ENCODE measurements at regions not wholly inside any gene's neighbourhood (a gene's known extent, or its start where the extent isn't known, plus 50 kb on each side); places are given as distances from the start of the nearest gene placed in this dataset.
"Not testable (repeated sequence)": the region's sequence is repeated elsewhere in the genome, so short reads cannot be mapped to it uniquely, and the experiment has no call there.

DNA sequence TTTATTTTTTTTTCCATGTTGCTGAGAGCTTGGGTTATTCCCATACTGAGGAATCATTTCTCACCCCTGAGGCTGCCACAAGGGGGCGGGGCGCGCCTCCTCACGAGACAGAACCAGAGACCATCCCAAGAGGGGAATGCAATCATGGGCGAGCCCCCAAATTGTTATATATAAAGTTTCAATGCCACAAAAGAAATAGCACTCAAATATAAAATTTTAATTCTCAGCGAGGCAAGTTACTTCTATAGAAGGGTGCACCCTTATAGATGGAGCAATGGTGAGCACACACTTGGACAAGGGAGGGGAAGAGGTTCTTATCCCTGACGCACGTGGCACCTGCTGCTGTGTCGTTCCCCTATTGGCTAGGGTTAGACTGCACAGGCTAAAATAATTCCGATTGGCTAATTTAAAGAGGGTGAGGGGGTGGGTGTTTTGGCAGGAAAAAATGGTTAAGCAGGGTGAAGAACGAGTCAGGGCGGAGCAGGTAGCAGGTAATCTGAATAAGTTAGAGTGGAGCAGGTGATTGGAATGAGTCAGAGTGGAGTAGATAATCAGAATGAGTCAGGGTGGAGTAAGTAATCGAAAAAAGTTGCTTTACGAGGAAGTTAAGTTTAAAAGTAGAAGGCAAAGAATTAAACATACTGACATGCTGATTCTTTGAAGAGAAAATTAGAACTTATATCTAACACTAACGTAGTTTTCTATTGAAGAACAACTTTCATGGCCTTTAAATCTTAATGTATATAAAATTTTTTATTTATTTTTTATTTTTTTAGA is 177.5 kb downstream of the MTCL1 start:
- H3K4me1 ChIP-seq (ENCODE audit: control insufficient read depth in 2 of 2, insufficient read depth in 2 of 2, low read length in 2 of 2): no peaks in the 10 kb centered on the region
- H3K4me3 ChIP-seq (ENCODE audit: low read length in 2 of 2): no peak overlapping the region
- H3K27me3 ChIP-seq (ENCODE audit: control insufficient read depth in 2 of 2, insufficient read depth in 2 of 2, low read length in 2 of 2): no peaks in the 10 kb centered on the region
- no peak overlapping the region for H3K9ac ChIP-seq (ENCODE audit: low read depth in 1 of 2, low read length in 2 of 2)
- no peak overlapping the region for H3K27ac ChIP-seq (ENCODE audit: low read depth in 2 of 2, low read length in 2 of 2)
- no peaks in the 10 kb centered on the region for H3K36me3 ChIP-seq (ENCODE audit: control insufficient read depth in 2 of 2, insufficient read depth in 2 of 2, low read length in 2 of 2)
- H3K9me3 ChIP-seq (ENCODE audit: control insufficient read depth in 2 of 2, low read length in 2 of 2): no peaks in the 10 kb centered on the region

DNA sequence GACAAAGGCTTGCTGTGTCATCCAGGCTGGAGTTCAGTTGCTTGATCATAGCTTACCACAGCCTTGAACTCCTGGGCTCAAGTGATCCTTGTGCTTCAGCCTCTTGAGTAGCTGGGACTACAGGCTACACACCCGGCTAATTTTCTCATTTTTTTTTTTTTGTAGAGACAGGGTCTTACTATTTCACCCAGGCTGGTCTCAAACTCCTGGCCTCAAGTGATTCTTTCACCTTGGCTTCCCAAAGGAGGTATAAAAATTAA is 178.0 kb downstream of the MTCL1 start:
- Histone ChIP-seq H3K9me3 (ENCODE audit: control insufficient read depth in 2 of 2, low read length in 2 of 2) (no peaks in the 10 kb centered on the region), H3K9ac (ENCODE audit: low read depth in 1 of 2, low read length in 2 of 2) (no peak overlapping the region), H3K36me3 (ENCODE audit: control insufficient read depth in 2 of 2, insufficient read depth in 2 of 2, low read length in 2 of 2) (no peaks in the 10 kb centered on the region)

DNA sequence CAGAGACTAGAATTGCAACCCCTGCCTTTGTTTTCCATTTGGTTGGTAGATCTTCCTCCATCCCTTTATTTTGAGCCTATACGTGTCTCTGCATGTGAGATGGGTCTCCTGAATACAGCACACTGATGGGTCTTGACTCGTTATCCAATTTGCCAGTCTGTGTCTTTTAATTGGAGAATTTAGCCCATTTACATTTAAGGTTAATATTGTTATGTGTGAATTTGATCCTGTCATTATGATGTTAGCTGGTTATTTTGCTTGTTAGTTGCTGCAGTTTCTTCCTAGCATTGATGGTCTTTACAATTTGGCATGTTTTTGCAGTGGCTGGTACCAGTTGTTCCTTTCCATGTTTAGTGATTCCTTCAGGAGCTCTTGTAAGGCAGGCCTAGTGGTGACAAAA is 182.5 kb downstream of the MTCL1 start:
- H3K4me3 ChIP-seq (ENCODE audit: low read length in 2 of 2); H3K9ac ChIP-seq (ENCODE audit: low read depth in 1 of 2, low read length in 2 of 2); H3K27ac ChIP-seq (ENCODE audit: low read depth in 2 of 2, low read length in 2 of 2); H3K27me3 ChIP-seq (ENCODE audit: control insufficient read depth in 2 of 2, insufficient read depth in 2 of 2, low read length in 2 of 2); H3K9me3 ChIP-seq (ENCODE audit: control insufficient read depth in 2 of 2, low read length in 2 of 2); H3K36me3 ChIP-seq (ENCODE audit: control insufficient read depth in 2 of 2, insufficient read depth in 2 of 2, low read length in 2 of 2); H3K4me1 ChIP-seq (ENCODE audit: control insufficient read depth in 2 of 2, insufficient read depth in 2 of 2, low read length in 2 of 2): not testable (repeated sequence)

More for the DNA sequence above, 178.0 kb downstream of the MTCL1 start:
- no peaks in the 10 kb centered on the region for H3K4me1 ChIP-seq (ENCODE audit: control insufficient read depth in 2 of 2, insufficient read depth in 2 of 2, low read length in 2 of 2)
- no peak overlapping the region for H3K4me3 ChIP-seq (ENCODE audit: low read length in 2 of 2)
- H3K27ac ChIP-seq (ENCODE audit: low read depth in 2 of 2, low read length in 2 of 2): no peak overlapping the region
- no peaks in the 10 kb centered on the region for H3K27me3 ChIP-seq (ENCODE audit: control insufficient read depth in 2 of 2, insufficient read depth in 2 of 2, low read length in 2 of 2)

DNA sequence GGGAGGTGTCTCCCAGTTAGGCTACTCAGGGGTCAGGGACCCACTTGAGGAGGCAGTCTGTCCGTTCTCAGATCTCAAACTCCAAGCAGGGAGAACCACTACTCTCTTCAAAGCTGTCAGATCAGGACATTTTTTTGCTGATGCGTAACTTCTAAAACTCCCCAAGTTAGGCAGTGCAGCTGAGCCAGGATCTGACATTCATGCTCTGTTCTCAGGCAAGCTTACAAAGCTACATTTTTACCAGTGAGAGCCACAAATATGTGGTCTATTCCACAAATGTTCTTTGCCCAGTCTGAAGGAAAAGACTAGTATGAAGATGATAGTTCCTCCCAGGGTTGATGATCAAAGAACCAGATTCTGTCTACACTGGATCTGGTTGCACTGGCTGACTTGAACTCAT is 184.1 kb downstream of the MTCL1 start:
- H3K4me3 ChIP-seq (ENCODE audit: low read length in 2 of 2): no peak overlapping the region

DNA sequence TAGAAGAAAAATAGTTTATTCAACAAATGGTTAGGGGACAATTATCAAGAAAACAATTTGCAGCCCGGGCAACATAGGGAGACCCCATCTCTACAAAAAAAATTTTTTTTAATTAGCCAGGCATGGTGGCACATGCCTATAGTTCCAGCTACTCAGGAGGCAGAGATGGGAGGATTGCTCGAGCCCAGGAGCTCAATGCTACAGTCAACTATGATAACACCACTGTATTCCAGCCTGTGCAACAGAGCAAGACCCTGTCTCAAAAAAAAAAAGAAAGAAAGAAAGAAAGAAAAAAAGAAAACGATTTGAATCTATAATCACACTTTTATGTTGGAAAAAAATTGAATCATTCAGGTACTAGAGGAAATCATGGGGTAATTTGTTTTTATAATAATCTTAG is 185.1 kb downstream of the MTCL1 start:
- not testable (repeated sequence) for H3K4me3 ChIP-seq (ENCODE audit: low read length in 2 of 2); H3K9ac ChIP-seq (ENCODE audit: low read depth in 1 of 2, low read length in 2 of 2); H3K36me3 ChIP-seq (ENCODE audit: control insufficient read depth in 2 of 2, insufficient read depth in 2 of 2, low read length in 2 of 2); H3K9me3 ChIP-seq (ENCODE audit: control insufficient read depth in 2 of 2, low read length in 2 of 2); H3K27ac ChIP-seq (ENCODE audit: low read depth in 2 of 2, low read length in 2 of 2); H3K4me1 ChIP-seq (ENCODE audit: control insufficient read depth in 2 of 2, insufficient read depth in 2 of 2, low read length in 2 of 2); H3K27me3 ChIP-seq (ENCODE audit: control insufficient read depth in 2 of 2, insufficient read depth in 2 of 2, low read length in 2 of 2)

More for the DNA sequence above, 184.1 kb downstream of the MTCL1 start:
- Histone ChIP-seq H3K4me1 (ENCODE audit: control insufficient read depth in 2 of 2, insufficient read depth in 2 of 2, low read length in 2 of 2) (no peaks in the 10 kb centered on the region), H3K9ac (ENCODE audit: low read depth in 1 of 2, low read length in 2 of 2) (no peak overlapping the region), H3K36me3 (ENCODE audit: control insufficient read depth in 2 of 2, insufficient read depth in 2 of 2, low read length in 2 of 2) (no peaks in the 10 kb centered on the region), H3K27me3 (ENCODE audit: control insufficient read depth in 2 of 2, insufficient read depth in 2 of 2, low read length in 2 of 2) (no peaks in the 10 kb centered on the region), H3K9me3 (ENCODE audit: control insufficient read depth in 2 of 2, low read length in 2 of 2) (no peaks in the 10 kb centered on the region), H3K27ac (ENCODE audit: low read depth in 2 of 2, low read length in 2 of 2) (no peak overlapping the region)

DNA sequence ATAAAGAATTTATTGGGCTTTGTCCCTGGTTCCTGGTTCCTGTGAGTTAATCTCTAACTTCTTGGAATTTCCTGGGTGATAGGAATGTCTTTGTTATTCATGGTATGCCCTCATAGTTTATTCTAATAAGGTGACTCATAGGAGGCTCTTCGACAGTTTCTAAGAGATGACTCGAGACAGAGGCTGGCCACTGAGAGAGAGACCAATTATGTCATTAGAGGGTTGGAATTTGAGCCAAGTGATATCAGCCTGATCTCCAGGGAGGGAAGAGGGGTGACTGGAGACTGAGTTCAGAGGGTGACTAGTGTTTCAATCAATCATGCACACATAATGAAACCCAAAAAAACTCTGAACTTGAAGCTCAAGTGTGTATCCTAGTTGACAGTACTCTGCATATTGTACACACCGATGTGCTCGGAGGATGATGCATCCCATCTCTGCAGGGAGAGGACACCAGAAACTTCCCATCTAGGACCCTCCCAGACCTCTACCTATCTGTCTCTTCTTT is 185.7 kb downstream of the MTCL1 start:
- no peaks in the 10 kb centered on the region for H3K9me3 ChIP-seq (ENCODE audit: control insufficient read depth in 2 of 2, low read length in 2 of 2)
- H3K36me3 ChIP-seq (ENCODE audit: control insufficient read depth in 2 of 2, insufficient read depth in 2 of 2, low read length in 2 of 2): no peaks in the 10 kb centered on the region
- H3K9ac ChIP-seq (ENCODE audit: low read depth in 1 of 2, low read length in 2 of 2): no peak overlapping the region
- H3K4me1 ChIP-seq (ENCODE audit: control insufficient read depth in 2 of 2, insufficient read depth in 2 of 2, low read length in 2 of 2): no peaks in the 10 kb centered on the region
- H3K27ac ChIP-seq (ENCODE audit: low read depth in 2 of 2, low read length in 2 of 2): no peak overlapping the region
- H3K4me3 ChIP-seq (ENCODE audit: low read length in 2 of 2): no peak overlapping the region
- H3K27me3 ChIP-seq (ENCODE audit: control insufficient read depth in 2 of 2, insufficient read depth in 2 of 2, low read length in 2 of 2): peaks cover 0 to 2% of the 10 kb centered on the region in 2 donors

DNA sequence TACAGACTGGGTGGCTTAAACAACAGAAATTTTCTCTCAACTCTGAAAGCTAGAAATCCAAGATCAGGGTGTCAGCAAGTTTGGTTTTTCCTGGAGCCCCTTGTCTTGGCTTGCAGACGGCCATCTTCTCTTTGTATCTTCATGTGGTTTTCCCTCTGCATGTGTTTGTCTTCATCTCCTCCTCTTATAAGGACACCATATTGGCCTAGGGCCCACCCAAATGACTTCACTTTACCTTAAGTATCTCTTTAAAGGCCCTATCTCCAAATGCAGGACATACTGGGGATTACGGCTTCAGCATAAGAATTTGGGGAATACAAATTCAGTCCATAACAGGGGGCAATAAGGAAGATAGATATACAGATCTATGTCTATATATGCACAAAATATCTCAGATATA is 187.9 kb downstream of the MTCL1 start:
- H3K9me3 ChIP-seq (ENCODE audit: control insufficient read depth in 2 of 2, low read length in 2 of 2): no peaks in the 10 kb centered on the region
- H3K4me3 ChIP-seq (ENCODE audit: low read length in 2 of 2): no peak overlapping the region
- peaks cover 0 to 2% of the 10 kb centered on the region in 2 donors for H3K27me3 ChIP-seq (ENCODE audit: control insufficient read depth in 2 of 2, insufficient read depth in 2 of 2, low read length in 2 of 2)
- no peaks in the 10 kb centered on the region for H3K4me1 ChIP-seq (ENCODE audit: control insufficient read depth in 2 of 2, insufficient read depth in 2 of 2, low read length in 2 of 2)
- H3K27ac ChIP-seq (ENCODE audit: low read depth in 2 of 2, low read length in 2 of 2): no peak overlapping the region
- no peak overlapping the region for H3K9ac ChIP-seq (ENCODE audit: low read depth in 1 of 2, low read length in 2 of 2)
- H3K36me3 ChIP-seq (ENCODE audit: control insufficient read depth in 2 of 2, insufficient read depth in 2 of 2, low read length in 2 of 2): no peaks in the 10 kb centered on the region

DNA sequence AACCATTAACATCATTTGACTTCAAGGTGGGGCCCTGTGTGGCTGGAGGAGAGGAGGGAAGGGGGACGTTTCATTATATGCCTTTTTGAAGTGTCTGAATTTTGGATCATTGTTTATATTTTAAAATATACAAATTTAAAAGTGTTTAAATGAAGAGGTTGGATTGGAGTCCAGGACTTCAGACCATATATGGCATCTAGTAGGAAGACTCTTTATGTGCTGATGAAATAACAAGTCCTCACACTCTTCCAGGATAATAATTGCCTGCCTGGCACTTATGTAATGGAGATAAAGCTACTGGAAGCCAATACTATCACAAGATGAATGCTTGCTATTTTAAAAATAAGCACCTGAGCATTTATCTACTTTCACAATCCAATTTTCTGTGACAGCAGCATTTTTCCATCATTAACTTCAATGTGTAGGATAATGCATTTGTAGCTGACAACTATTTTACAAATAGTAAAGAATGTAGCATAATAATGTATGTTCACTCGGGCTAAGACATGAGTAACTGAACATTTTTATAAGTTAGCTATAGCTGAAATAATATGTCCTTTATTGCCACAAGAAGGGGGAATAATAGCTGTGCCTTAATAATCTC is 188.4 kb downstream of the MTCL1 start:
- Histone ChIP-seq H3K36me3 (ENCODE audit: control insufficient read depth in 2 of 2, insufficient read depth in 2 of 2, low read length in 2 of 2) (no peaks in the 10 kb centered on the region), H3K4me1 (ENCODE audit: control insufficient read depth in 2 of 2, insufficient read depth in 2 of 2, low read length in 2 of 2) (no peaks in the 10 kb centered on the region), H3K9me3 (ENCODE audit: control insufficient read depth in 2 of 2, low read length in 2 of 2) (no peaks in the 10 kb centered on the region), H3K4me3 (ENCODE audit: low read length in 2 of 2) (no peak overlapping the region), H3K9ac (ENCODE audit: low read depth in 1 of 2, low read length in 2 of 2) (no peak overlapping the region), H3K27me3 (ENCODE audit: control insufficient read depth in 2 of 2, insufficient read depth in 2 of 2, low read length in 2 of 2) (peaks cover 0 to 2% of the 10 kb centered on the region in 2 donors), H3K27ac (ENCODE audit: low read depth in 2 of 2, low read length in 2 of 2) (no peak overlapping the region)

DNA sequence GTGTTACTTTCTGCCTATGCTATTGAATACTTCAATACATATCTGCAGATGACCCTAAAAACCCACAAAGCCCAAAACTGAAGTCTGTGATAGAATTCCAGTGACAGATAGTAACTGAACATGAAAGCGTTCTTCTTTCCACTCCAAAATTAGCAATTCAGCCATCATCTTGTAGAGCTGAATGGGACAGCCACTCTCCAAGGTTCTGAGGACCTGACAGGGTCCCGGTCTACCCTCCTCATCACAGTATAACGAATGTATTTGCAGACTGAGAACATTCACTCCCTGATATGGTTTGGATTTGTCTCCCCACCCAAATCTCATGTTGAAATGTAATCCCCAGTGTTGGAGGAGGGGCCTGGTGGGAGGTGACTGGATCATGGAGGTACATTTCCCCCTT is 189.5 kb downstream of the MTCL1 start:
- Histone ChIP-seq H3K4me1 (ENCODE audit: control insufficient read depth in 2 of 2, insufficient read depth in 2 of 2, low read length in 2 of 2) (no peaks in the 10 kb centered on the region), H3K9ac (ENCODE audit: low read depth in 1 of 2, low read length in 2 of 2) (no peak overlapping the region), H3K27ac (ENCODE audit: low read depth in 2 of 2, low read length in 2 of 2) (no peak overlapping the region), H3K9me3 (ENCODE audit: control insufficient read depth in 2 of 2, low read length in 2 of 2) (no peaks in the 10 kb centered on the region), H3K27me3 (ENCODE audit: control insufficient read depth in 2 of 2, insufficient read depth in 2 of 2, low read length in 2 of 2) (peaks cover 0 to 2% of the 10 kb centered on the region in 2 donors), H3K36me3 (ENCODE audit: control insufficient read depth in 2 of 2, insufficient read depth in 2 of 2, low read length in 2 of 2) (no peaks in the 10 kb centered on the region), H3K4me3 (ENCODE audit: low read length in 2 of 2) (no peak overlapping the region)

DNA sequence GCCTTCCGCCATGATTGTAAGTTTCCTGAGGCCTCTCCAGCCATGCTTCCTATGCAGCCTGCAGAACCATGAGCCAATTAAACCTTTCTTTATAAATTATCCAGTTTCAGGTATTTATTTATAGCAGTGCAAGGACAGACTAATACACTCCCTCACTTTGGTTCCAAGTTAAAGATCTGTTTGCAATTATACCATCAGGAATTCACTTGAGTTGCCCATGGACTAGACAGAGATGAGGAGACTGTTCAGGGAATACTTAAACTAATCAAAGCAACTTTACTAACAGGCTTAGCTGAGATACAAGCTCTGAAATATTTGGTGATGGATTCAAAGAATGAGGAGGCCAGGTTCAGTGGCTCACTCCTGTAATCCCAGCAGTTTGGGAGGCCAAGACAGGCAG is 190.0 kb downstream of the MTCL1 start:
- no peak overlapping the region for H3K27ac ChIP-seq (ENCODE audit: low read depth in 2 of 2, low read length in 2 of 2)
- H3K4me3 ChIP-seq (ENCODE audit: low read length in 2 of 2): no peak overlapping the region
- H3K4me1 ChIP-seq (ENCODE audit: control insufficient read depth in 2 of 2, insufficient read depth in 2 of 2, low read length in 2 of 2): no peaks in the 10 kb centered on the region
- no peaks in the 10 kb centered on the region for H3K9me3 ChIP-seq (ENCODE audit: control insufficient read depth in 2 of 2, low read length in 2 of 2)
- no peaks in the 10 kb centered on the region for H3K36me3 ChIP-seq (ENCODE audit: control insufficient read depth in 2 of 2, insufficient read depth in 2 of 2, low read length in 2 of 2)
- H3K9ac ChIP-seq (ENCODE audit: low read depth in 1 of 2, low read length in 2 of 2): no peak overlapping the region
- H3K27me3 ChIP-seq (ENCODE audit: control insufficient read depth in 2 of 2, insufficient read depth in 2 of 2, low read length in 2 of 2): peaks cover 0 to 2% of the 10 kb centered on the region in 2 donors
